WI38 (cell line): ENCODE measurements at regions not wholly inside any gene's neighbourhood (a gene's known extent, or its start where the extent isn't known, plus 50 kb on each side); places are given as distances from the start of the nearest gene placed in this dataset.

Source experiments
- H3K4me3 ChIP-seq: 2 replicates; pipeline ENCODE4 v1.5.1; 2011; ENCODE audit warnings: low read depth, mild to moderate bottlenecking, control low read depth, low read length
- TF ChIP-seq, protein P1 (sequence below): IDR thresholded peaks from 2 replicates; pipeline ENCODE4 v1.5.1; 2012; ENCODE audit warnings: low read depth, mild to moderate bottlenecking, control low read depth, low read length

DNA sequence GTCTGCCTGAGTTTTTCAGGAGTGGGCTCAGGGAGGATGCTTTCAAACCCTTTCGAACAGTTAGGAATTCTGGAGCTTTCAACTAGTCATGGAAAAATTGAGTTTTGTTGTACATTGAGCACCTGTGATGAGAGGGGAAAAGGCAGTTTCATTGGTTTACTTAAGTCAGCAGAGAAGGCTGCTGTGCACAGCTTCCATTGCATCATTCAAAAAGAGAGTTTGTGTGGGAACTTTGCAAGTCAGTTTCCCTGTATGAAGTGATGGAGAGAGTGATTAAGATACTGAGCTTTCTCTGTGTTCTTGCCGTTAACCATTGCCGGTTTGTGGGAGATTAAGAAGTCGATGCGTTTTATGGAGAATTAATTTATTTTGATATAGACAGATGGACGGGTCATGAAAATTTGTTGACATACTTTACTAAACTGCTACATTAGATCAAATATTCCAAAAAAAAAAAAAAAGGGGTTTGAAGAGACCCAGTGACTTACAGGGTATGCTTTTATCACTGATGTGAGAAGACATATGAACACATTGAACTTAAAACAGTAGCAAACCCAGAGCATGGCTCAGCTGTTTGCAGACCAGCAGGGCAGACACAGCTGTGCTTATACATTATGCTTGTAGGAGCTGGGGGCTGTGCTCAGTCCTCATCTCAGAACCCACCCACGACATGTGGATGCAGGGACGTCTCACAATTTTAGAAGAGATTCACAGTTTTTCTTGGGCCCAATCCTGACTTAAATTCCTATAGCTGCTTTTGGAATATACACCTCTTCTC lies 234.1 kb downstream of the SOX4 start:
- TF ChIP-seq, protein P1, sequence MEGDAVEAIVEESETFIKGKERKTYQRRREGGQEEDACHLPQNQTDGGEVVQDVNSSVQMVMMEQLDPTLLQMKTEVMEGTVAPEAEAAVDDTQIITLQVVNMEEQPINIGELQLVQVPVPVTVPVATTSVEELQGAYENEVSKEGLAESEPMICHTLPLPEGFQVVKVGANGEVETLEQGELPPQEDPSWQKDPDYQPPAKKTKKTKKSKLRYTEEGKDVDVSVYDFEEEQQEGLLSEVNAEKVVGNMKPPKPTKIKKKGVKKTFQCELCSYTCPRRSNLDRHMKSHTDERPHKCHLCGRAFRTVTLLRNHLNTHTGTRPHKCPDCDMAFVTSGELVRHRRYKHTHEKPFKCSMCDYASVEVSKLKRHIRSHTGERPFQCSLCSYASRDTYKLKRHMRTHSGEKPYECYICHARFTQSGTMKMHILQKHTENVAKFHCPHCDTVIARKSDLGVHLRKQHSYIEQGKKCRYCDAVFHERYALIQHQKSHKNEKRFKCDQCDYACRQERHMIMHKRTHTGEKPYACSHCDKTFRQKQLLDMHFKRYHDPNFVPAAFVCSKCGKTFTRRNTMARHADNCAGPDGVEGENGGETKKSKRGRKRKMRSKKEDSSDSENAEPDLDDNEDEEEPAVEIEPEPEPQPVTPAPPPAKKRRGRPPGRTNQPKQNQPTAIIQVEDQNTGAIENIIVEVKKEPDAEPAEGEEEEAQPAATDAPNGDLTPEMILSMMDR = no peak
- no peak overlapping the region for H3K4me3 ChIP-seq

GRCh38 chr6:21828704-21829103 lies 235.2 kb downstream of the SOX4 start:
- H3K4me3 ChIP-seq = no peak overlapping the region
- TF ChIP-seq, protein P1 = no peak

DNA sequence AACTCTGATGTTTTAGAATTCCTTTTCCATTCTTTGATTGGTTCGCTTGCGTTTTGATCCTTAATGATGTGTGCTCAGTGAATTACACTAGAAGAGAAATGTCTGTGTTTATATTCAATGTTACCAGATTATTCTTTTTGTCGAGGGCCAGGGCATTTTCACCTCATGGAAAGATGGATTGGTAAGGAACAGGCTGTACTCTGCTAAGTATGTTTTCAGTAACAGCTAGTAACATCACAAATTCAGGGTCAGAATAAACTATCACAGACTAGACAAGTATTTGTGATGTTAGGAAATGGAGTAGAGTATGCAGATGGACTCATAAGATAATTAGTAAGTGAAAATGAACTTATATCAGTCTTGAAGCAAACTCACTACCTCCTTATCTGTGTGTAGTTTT lies 235.6 kb downstream of the SOX4 start:
- no peak overlapping the region for H3K4me3 ChIP-seq
- TF ChIP-seq, protein P1 = no peak

DNA sequence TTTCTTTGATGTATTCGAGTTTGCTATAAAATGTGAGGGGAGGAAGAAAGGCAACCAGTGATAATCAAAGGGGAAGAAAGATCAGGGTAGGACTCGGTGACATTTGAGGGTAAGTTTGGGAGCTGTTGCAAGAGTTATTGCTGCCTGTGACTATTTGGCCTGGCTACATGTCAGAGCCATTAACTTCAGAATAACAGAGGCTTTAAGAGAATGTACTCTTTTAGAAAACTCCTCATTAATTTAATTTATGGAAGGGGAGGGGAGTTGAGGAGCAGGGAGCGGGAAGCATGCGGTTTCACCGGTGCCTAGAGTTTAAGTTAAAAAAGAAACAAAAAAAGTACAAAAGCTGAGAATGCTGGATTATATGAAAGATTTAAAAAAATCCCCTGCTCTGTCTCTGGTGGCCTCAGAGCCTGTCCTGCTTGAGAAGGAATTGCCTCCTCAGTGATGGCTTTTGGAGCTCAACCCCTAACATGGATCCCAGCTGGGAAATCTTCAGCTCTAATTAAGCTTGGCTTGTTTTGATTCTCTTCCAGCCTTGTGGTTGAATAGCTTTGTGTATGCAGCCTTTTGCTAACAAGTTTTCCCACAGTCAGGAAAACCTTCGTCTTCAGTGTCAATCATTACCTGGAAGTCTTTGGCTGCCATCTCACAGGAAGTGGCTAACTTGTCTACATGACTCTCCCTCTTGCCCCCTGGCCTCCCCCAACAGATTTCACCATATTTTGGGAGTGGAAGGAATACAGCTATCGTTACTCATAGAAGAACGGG lies 238.2 kb downstream of the SOX4 start:
- TF ChIP-seq, protein P1 = no peak
- no peak overlapping the region for H3K4me3 ChIP-seq

GRCh38 chr6:21836277-21836676 lies 242.7 kb downstream of the SOX4 start:
- TF ChIP-seq, protein P1 = no peak
- no peak overlapping the region for H3K4me3 ChIP-seq

DNA sequence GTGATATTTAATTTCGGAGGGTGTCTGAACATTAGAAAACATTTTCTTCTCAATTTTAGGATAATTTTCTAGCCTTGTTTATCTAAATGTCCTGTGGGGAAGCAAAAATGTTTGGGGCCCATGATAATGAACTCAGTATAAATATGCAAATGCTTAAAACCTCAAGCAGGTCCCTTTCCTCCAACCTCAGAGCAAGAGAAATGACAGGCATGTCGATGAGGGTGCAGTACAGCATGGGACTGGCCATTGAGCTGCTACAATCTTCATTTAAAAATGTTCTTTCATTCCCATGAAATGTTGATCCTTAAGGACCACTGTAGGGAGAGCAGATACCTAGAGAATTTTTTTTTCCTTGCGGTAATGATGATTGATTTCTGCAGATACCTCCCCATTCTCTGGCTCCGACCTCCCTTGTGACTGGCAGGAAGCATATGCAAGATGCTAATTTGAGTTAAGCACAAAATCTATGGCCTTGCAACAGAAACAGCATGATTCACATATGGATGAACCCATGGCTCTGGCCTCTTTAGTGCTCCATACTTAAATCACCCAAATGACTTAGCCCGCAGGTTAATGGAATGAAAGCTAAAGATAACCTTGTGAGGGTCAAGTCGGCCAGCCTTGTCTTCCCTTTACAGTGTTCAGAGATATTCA lies 243.3 kb downstream of the SOX4 start:
- H3K4me3 ChIP-seq = no peak overlapping the region
- TF ChIP-seq, protein P1 = no peak
